HS-27A (cell line): ENCODE measurements at regions not wholly inside any gene's neighbourhood (a gene's known extent, or its start where the extent isn't known, plus 50 kb on each side); places are given as distances from the start of the nearest gene placed in this dataset.

ENCODE experiments used
- DNase-seq: peaks from one replicate; pipeline ENCODE4 v3.0.0-alpha.2; 2012; ENCODE audit warnings: low read depth, missing footprints

DNA sequence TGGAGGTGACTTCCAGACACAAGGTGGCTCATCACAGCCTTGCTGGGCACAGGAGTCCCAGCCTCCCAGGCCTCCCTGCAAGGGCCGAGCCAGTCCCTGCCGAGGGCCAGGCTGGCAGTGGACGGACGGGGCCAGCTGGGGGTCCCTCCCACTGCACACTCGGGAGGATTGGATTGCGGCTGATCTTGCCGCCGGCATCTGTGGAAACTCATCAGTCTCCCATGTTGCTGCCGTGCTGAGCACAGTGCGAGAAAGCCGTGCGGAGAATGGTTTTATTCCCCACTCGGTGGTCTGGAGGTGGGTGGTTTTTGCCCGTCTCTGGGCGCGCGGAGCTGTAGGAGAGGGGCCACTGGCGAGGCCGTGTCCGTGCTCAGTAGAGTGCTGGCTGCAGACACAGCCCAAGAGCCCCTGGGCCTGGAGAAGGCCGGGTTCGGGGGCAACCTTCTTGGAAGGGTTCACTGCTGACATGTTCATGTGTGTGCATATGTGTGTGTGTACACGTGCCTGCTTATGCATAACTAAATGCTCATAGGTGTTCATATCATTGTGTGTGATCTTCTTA is 1246.4 kb downstream of the BRD1 start:
- DNase-seq, result no peak

DNA sequence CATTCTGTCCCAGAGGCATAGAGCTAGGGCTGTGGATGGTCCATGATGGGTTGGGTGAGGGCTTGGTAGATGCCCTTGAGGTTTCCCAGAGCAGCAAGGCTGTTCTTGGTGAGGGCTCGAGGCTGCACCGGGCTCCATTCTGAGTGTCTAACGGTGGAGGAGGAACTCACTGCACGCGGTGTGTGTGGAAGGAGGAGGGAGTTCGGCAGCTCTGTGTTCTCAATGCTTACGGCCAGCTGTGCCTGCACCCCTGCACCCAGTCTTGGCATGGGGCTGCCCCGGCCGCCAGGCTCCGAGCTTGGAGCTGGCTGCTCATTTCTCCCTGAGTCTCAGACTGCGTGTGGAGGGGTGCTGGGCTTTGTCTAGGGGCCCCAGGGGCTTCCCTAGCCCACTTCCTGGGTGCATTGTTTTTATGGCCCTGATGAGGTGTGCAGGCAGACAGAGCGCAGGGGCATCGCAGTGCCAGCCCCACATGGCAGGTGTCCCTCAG is 1247.1 kb downstream of the BRD1 start:
- no peak for DNase-seq

DNA sequence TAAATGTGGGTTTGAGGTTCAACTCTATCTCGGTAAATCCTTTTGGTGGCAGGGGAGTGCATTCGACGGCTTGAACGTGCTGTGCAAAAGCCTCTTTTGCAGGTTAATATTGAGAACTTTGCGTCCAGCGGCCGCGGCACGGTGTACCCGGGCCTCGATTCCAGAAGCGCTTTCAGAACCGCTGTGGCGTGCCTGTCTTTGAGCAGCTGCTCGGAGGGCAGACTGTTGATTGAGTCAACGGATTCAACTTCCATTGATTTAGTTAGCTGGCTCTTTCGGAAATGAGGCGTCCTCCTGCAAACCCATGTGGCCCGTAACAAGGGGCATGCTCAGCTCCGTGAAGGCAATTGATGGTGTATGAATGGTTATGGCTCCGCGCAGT is 1247.8 kb downstream of the BRD1 start:
- no peak for DNase-seq

DNA sequence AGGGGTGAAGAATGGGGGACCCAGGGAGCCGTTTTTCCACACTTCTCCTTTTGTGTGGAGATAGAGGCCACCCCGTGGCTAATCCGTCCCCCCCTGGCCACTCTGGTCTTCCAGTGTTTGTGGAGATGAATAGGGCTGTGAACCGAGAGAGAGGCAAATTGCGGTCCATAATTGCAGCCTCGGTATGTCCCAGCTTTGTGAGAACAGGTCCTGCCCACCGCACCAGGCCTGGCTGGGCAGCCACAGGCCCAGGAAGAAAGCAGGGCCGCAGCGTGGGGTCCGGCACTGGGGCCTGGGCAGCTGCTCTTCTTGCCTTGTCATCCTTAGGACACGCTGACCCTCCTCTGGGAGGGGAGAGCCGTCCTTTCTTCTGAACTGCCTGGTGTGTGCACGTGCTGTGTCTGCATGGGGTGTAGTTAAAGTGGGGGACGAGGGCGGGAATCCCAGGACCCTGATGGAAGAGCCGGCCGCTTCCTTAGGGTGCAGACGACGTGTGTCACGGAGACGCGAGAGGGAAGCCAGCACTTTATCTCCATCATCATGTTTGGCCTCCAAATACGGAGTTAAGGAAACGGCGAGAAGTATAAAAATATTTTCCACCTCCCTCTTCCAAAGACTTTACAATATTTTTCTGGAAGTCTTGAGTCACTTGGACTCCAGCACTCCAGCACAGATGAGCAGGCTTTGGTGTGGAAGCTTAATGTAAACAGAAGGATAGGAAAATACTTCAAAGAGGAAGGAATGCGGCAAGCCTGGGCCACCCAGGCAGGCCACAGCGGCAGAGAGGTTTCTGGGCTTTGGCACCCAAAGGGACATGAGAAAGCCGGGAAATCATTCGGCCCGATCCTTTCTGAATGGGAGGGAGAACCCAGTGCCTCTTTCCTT is 1248.4 kb downstream of the BRD1 start:
- DNase-seq, result no peak

DNA sequence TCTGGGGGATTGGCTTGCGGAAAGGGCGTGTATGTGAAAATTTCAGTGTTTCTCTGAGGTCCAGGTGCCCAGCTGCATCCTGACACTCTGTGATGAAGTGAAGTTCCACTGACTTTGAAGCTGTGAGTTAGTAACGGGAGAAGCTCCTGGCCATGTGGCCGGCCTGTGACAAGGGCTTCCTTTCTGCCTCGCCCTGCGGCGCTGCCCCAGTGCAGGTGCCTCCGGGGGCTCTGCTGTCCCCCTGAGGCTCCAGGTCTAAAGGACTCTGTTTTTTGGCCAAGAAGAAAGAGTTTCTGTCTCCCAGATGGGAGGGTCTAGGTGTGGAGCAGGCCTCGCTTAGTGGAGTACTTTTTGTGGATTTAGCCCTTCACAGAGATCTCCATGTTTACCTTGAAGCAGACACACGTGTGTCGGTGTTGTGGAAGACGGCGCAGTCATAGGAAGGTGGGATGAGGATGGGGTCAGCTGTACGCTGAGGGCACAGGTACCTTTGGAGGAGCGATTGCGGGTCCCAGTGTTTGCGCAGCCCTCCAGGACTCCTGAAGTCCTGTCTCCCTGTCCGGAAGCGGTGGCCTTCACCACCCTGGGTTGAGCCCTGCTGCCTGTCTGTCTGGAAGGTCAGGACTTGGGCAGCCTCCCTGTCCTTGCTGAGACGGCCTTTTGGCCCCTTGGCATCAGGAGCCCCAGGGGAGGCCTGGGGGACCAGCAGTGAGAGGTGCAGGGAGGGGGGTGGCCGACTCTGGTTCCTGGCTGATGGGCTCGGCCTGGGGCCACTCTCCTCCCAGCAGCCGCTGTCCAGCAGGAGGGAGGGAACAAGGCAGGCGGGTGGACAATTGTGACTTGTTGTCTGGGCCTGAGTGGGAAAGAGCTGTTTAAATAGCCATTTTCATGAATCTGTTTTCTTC is 1249.3 kb downstream of the BRD1 start:
- no peak for DNase-seq

DNA sequence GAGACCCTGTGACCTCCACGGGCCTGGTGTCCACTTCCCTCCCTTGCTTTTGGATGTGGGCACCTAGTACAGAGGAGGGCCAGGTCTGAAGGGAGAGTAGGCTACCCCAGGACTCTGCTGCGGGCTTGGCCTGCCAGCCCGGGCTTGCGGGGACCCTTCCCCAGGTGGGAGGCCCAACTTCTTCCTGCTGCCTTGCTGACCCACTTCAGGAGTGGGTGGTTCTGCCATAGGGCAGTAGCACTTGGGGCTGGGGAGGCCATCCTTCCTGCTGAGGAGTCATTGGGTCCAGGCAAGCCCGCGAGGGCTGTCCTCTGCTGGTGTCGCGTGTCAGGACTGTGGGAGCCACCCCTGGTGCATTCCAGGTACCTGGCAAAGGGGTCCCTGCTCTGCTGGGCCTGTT is 1250.0 kb downstream of the BRD1 start:
- no peak for DNase-seq

DNA sequence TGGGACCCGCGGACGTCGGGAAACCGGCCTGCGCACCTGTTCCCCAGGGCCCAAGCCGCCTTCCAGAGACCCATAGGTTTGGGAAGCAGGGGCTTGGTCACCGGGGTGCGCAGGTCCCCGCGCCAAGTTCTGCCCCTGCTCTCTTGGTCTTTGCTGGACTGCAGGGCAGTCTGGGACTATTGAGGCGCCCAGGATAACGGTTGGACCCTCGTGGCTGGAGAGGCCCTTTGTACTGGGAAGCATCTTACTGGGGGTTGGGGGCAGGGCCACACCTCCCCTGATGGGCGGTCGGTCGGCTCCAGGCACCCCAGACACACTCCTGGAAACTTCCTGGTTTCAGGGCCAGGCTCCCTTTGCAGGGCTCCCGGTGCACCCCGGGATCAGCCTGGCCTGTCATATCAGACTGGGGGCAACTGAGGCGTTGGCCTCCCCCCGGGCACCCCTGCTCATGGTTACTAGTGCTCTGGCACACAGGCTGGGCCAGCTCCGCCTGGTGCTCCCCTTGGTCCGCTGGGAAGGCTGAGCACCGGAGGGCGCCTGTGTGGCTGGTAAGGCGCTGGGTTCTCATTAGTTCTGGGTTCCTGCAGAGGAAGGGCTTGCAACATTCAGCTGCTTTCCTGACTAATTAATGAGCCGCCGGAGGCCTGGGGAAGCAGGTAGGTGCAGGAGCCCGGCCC is 1250.5 kb downstream of the BRD1 start:
- DNase-seq, result no peak

DNA sequence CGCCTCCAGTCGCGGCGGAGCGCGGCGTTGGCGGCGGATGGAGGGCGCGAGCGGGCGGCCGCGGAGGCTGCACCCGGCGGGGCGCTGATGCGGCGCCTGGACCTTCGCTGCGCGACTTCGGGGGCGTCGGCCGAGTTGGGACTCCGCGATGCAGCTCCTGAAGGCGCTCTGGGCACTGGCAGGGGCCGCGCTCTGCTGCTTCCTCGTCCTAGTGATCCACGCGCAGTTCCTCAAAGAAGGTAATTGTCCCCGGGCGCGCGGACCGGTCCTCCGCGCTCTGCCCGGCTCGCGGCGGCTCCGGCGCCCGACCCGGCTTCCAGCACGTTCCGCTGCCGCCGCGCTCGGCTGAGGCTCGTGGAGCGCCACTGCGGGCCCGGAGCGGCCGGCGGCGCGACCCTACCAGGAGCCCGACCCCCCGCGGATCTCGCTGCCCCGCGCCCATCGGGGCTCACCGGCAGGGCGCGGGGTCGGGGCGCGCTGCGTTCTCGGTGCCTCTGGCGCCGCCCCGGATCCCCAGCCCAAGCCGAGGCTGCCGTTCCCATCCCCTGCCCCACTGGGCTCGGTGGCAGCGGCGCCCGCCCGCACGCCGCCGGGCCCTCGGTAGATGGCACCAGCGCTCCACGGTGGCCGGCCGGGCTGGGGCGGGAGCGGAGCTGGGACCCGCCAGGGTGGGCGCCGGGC is 1251.2 kb downstream of the BRD1 start:
- no peak for DNase-seq

DNA sequence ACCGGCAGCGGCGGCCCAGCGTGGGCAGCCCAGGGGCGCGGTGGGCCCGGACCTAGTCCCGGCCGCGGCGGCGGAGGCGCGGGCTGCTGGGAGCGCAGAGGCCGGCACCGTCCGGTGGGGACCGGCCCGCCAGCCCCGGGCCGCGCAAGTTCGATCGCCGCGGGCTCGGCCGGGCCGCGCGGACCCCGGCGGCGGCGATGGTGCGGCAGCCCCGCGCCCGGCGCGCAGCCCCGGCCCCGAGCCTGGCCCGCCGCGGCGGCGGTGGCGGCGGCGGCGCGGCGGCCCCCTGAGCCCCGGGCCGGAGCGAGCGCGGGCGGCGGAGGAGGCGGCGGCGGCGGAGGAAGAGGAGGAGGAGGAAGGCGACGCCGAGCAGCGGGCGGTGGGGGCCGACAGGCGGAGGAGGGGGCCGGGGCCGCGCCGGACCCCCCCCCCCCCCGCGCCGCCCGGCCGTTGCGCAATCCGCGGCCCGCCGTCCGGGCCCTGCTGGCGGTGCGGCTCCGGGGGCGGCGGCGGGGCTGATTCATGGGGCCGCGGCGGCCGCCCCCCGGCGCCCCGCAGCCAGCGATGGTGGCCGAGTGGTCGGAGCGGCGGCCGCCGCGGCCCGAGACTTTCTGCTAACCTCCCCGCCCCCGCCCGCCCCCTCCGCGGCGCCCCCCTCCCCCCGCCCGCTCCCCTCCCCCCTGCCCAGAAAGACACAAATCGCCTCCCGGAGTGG is 1251.9 kb downstream of the BRD1 start:
- DNase-seq, result no peak

DNA sequence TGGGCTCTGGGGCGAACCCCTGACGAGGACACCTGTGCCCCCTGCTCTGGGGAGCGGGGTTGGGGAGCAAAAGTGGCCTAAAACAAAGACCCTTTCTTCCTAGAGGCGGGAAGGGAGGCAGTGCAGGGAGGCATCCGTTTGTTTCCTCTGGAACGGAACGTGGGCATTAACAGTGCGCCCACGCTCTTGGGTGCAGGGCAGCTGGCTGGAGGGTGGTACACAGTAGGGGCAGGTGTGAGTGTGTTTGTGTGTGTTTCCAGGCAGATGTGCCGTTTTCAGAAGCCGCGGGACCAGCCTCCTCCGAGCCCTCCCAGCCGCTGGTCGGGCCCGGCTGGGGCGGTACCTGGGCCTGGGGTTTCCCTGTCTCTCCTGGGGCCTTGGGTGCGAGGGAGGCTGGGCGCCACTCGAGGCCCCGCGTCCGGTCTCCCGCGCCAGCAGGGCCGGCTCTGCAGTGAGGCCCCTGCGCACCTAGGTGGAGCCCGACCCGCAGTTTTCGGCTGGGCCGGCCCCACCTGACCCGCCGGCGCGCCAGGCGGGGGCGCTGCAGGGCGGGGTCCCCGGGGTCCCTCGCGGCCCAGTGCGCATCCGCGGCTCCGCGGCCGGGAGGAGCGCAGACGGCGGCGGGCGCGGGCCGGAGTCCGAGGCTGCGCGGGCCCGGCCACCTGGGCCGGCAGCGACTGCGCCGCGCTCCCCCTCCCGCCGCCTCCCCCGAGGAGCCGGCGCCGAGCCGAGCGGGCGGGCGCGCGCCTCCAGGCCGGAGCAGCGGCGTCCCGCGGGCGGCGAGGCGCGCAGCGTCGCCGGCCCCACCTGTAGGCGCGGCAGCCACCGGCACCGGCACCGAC is 1252.7 kb downstream of the BRD1 start:
- DNase-seq, result no peak

DNA sequence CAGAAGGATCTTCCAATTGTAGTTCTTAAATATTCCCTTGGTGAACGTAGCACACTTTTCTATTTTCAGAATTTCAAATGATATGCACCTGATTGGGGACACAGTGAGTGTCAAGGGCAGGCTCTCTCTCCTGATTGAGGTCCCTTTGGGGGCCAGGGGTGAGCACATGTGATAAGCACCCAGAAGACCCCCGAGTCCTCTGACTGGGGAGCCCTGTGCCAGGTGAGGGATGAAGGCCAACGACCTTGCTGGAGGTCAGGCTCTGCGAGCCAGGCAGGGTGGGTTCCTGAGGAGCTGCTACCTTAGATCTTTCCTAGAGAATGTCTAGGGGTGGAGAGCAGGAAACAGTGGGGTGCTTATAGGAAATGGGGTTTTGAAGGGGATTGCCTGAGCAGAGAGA is 1253.9 kb downstream of the BRD1 start:
- DNase-seq, result no peak

DNA sequence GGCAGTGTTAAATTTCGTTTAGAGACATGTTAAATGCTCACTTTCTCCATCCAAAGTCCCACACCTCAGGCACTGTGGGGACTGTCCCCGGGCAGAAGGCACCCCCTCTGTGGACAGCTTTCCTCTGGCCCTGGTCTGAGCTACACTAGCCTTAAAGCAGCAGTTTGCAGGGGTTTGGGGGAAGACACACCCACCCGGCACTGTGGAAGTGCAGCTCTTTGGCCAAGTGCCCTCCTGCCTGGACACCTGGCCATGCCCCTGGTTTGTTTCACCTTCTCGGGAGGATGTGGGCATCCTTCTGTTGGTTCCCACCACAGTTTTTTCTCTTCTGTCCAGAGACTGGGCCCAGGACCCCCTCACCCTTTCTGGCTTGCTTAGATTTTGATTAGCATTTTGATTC is 1254.7 kb downstream of the BRD1 start:
- DNase-seq, result no peak

DNA sequence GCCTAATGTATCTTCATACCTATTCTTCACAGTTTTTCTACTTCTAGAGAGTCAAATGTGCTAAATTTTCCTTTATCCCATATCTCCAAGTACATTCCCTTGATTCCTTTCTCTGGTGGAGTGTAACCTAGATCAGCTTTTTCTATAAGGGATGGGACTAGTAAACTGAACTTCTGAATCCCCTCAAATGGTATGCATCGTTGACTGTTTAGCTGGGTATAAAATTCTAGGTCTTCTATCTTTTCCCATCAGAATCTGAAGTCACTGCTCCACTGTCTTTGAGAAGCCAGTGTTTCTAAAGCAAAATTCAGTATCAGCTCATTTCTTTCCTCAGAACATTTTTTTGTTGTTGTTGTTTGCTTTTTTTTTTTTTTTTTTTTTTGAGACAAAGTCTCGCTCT is 1256.8 kb downstream of the BRD1 start:
- no peak for DNase-seq

DNA sequence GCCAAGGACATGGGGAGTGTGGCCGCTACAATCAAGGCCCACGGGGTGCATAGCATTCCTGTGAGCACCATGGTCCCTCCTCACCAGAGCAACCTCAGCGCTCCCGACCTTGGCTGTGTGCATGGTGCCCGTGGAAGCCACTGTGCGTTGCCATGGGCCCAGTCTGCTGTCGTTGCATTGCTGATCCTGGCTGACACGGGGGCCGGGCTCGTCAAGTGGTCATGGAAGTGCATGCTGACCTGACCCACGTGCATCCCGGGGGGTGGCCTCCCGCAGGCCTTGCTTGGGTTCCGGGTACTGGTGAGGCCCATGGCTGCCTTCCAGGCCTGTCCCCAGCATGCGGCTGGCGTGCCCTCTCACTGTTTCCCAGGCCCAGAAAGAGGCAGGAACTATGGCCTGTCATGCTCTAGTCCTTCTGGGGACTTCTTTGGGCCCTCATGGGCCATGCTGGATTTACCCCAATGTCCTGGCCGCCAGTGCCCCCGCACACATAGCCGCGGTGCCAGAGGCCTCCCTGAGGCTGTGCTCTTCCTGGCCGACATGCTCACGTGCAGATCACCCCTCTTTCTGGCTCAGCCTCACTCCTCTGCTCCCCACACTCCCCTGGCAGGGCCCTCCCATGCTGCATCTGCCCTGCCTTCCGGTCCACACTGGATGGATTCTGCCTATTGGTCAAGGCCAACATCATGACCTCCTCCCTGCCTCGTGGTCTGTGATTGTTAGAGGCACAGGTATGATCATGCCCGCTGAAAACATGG is 1258.0 kb downstream of the BRD1 start:
- DNase-seq, result no peak

DNA sequence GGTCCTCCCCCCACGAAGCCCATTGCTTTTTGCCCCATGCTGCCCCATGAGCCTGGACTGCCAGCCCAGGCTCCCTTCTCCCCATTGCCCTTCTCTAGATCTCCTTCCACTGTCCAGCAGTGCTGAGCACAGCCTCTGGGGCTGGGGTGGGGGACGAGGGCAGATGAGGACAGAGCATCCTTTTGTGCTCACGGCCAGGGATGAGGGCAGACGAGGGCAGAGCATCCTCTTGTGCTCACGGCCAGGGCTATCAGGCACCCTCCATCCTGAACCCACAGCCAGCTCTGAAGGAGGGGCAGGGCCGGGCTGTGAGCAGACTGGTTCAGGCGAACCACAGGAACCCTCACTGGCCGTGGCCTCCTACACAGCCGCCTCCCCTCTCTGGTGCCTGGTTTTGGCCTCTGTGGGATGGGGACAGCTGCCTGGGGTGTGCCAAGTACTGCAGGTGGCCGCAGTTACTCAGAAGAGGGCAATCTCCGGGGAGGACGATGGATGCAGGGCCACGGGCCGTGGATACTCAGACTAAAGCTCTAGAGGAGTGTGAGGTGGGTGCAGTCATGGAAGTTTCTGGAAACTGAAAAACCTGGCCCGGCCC is 1258.8 kb downstream of the BRD1 start:
- no peak for DNase-seq

DNA sequence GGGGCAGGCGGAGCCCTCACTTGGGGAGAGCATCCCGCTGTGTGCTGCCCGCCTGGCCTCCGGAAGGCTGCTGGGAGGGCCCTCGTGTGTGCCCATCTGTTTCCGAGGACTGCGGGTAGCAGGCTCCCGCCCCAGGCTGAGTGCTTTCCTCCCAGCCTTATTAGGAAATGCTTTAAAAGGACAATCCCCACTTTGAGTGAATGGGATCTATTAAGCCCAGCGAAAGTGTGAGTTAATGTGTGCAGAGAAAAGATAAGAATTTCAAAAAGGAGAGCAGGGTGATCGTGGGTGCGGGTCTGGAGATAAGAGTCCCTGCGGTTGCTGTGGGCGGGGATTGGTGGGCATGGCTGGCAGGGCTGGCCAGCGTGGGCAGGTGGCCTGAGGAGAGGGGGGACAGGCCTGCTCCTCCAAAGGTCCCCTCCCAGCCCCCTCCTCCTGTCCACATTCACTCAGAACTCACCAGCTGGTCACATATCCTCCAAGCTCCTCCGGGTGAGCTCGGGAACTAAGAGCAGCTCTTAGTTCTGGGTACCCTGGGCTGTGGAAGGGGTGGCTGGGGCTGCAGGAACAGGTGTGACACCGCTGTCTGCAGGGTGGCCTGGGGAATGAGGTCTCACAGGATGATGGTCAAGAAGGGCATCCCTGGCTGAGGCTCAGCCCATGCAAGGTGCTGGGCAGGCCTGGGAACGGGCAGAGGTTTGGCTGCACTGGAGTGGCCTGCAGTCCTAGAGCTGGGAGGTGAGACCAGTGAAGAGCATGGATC is 1260.3 kb downstream of the BRD1 start:
- DNase-seq, result no peak

DNA sequence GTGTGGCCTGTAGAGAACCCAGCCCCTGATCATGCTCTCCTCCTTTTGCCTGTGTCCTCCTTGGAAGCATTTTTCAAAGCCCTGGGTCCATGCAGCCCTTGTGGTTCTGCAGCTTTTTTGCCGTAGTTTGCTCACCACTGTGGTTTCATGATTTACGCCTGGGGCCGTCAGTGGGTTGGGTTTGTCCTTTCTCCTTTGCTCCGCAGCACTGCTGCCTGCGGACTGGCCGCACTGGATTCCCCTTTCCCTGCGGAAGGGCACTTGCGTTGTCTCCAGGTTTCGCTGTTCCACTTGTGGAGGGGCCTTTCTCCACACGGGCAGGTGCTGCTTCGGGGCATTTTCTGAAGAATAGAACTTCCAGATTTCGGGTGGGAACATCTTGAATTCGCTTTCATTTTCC is 1260.9 kb downstream of the BRD1 start:
- no peak for DNase-seq

DNA sequence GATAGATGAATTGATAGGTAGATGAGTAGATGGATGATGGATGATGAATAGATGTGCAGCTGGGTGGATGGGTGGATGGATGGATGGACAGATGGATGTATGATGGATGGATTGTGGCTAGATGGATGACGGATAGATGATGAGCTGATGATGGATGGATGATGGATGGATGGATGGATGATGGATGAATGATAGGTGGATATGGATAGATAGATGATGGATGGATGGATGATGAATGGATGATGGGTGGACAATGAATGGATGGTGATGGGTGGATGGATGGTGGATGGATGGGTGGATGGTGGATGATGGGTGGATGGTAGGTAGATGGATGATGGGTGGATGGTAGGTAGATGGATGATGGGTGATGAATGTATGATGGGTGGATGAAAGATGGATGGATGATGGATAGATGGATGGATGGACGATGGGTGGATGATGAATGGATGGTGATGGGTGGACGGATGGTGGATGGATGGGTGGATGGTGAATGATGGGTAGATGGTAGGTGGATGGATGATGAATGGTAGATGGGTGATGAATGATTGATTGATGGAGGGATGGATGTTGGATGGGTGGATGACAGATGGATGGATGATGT is 1261.7 kb downstream of the BRD1 start:
- DNase-seq, result no peak
